Activated naive CD4-positive, alpha-beta T cell treated with anti-CD3 and anti-CD28 coated beads, Interleukin-2, amount 10 ng/mL, durations not matched to agents 7 days and 5 days (primary cell): ENCODE measurements at regions not wholly inside any gene's neighbourhood (a gene's known extent, or its start where the extent isn't known, plus 50 kb on each side); places are given as distances from the start of the nearest gene placed in this dataset.

ENCODE experiments used
- CTCF ChIA-PET: fragments of 350-600 bp; sonication (Branson Sonifier 250); formaldehyde crosslinking; loops from one replicate; lab custom pipeline; 2021; ENCODE audit warnings: antibody characterized with exemption; lab: Charles Lee
- DNase-seq: peaks from one replicate; pipeline ENCODE4 v3.0.0-alpha.2; 2020
- H3K27ac Mint-ChIP-seq: one replicate; pipeline ENCODE4 v1.8.0; 2021; ENCODE audit warnings: mild to moderate bottlenecking, moderate library complexity, mixed read lengths
- H3K27me3 Mint-ChIP-seq: one replicate; pipeline ENCODE4 v1.8.0; 2021; ENCODE audit warnings: mild to moderate bottlenecking, mixed read lengths
- H3K36me3 Mint-ChIP-seq: one replicate; pipeline ENCODE4 v1.8.0; 2021; ENCODE audit warnings: mixed read lengths
- H3K4me1 Mint-ChIP-seq: one replicate; pipeline ENCODE4 v1.8.0; 2021; ENCODE audit warnings: mixed read lengths
- H3K4me3 Mint-ChIP-seq: one replicate; pipeline ENCODE4 v1.8.0; 2021; ENCODE audit warnings: mild to moderate bottlenecking, moderate library complexity, mixed read lengths
- H3K9me3 Mint-ChIP-seq: one replicate; pipeline ENCODE4 v1.8.0; 2021; ENCODE audit warnings: mixed read lengths

GRCh38 chr6:119598883-119599282 is 249.3 kb upstream of the MAN1A1 start:
- DNase-seq: no peak
- H3K27ac Mint-ChIP-seq: no peak overlapping the region
- CTCF ChIA-PET: no interaction called here

DNA sequence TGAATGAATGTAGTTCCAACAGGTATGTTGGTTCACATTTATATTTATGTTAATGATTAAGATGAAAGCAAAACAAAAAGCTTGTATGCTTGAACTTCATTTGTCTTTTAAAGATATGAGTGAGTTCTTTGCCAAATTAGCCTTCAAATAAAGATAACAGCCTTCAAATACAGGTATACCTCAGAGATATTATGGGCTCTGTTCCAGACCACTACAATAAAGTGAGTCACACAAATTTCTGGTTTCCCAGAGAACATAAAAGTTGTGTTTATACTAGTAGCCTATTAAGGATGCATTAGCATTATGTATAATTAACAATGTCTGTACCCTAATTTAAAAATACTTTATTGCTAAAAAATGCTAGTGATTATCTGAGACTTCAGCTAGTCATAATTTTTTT is 245.3 kb upstream of the MAN1A1 start:
- CTCF ChIA-PET: no interaction called here
- H3K36me3 Mint-ChIP-seq: no peaks in the 10 kb centered on the region
- H3K4me1 Mint-ChIP-seq: no peaks in the 10 kb centered on the region
- no peak overlapping the region for H3K27ac Mint-ChIP-seq
- H3K9me3 Mint-ChIP-seq: no peaks in the 10 kb centered on the region
- no peak for DNase-seq
- no peak overlapping the region for H3K4me3 Mint-ChIP-seq
- H3K27me3 Mint-ChIP-seq: no peaks in the 10 kb centered on the region

More at GRCh38 chr6:119598883-119599282, 249.3 kb upstream of the MAN1A1 start:
- H3K36me3 Mint-ChIP-seq: no peaks in the 10 kb centered on the region
- no peaks in the 10 kb centered on the region for H3K27me3 Mint-ChIP-seq
- no peaks in the 10 kb centered on the region for H3K4me1 Mint-ChIP-seq
- H3K9me3 Mint-ChIP-seq: no peaks in the 10 kb centered on the region
- H3K4me3 Mint-ChIP-seq: no peak overlapping the region

- no peak for DNase-seq
Measured at GRCh38 chr6:119591235-119591634, 241.7 kb upstream of the MAN1A1 start.

GRCh38 chr6:119590066-119590465 is 240.5 kb upstream of the MAN1A1 start:
- CTCF ChIA-PET: no interaction called here
- no peak overlapping the region for H3K4me3 Mint-ChIP-seq
- DNase-seq: no peak
- no peaks in the 10 kb centered on the region for H3K36me3 Mint-ChIP-seq
- no peak overlapping the region for H3K27ac Mint-ChIP-seq
- no peaks in the 10 kb centered on the region for H3K9me3 Mint-ChIP-seq
- H3K27me3 Mint-ChIP-seq: peaks cover 4% of the 10 kb centered on the region
- no peaks in the 10 kb centered on the region for H3K4me1 Mint-ChIP-seq

More at GRCh38 chr6:119591235-119591634, 241.7 kb upstream of the MAN1A1 start:
- no peaks in the 10 kb centered on the region for H3K36me3 Mint-ChIP-seq
- no peaks in the 10 kb centered on the region for H3K9me3 Mint-ChIP-seq
- H3K4me1 Mint-ChIP-seq: no peaks in the 10 kb centered on the region
- H3K27me3 Mint-ChIP-seq: peaks cover 4% of the 10 kb centered on the region
- no peak overlapping the region for H3K27ac Mint-ChIP-seq
- no peak overlapping the region for H3K4me3 Mint-ChIP-seq
- CTCF ChIA-PET: no interaction called here

GRCh38 chr6:119587537-119587936 is 238.0 kb upstream of the MAN1A1 start:
- peaks cover 4% of the 10 kb centered on the region for H3K27me3 Mint-ChIP-seq

DNA sequence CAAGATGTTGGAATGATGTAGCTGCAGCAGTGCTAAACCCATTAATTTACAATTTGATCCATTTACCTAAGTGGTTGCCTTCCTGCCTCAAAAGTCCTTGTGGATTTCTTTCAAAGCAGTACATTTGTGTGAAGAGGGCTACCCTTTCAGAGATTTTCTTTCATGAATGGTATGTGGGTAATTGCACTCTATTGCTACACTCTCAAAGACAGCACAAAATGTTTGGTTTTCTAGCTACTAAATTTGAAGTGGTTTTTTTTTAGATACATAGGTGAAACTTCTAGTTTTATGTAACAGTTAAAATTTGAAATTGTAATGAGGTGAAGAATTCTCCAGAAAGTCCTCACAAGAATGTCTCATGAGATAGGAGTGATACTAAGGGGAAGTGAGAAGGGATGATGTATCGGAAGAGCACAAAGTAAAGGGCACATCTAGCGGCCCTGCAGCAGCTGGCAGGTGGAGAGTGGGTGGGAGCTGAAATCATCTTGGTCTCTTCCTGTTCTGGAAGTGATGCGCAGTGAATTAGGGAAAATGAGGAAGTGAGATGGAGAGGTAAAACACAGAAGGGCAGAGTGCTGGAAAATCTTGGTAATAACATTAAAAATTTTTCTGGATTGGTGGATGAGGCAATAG is 236.8 kb upstream of the MAN1A1 start:
- peaks cover 4% of the 10 kb centered on the region for H3K27me3 Mint-ChIP-seq
- no peaks in the 10 kb centered on the region for H3K36me3 Mint-ChIP-seq
- CTCF ChIA-PET: no interaction called here
- no peaks in the 10 kb centered on the region for H3K9me3 Mint-ChIP-seq
- H3K4me3 Mint-ChIP-seq: no peak overlapping the region
- no peaks in the 10 kb centered on the region for H3K4me1 Mint-ChIP-seq
- DNase-seq: no peak
- peak overlapping the region; percentile 8 for H3K27ac Mint-ChIP-seq

More at GRCh38 chr6:119587537-119587936, 238.0 kb upstream of the MAN1A1 start:
- DNase-seq: no peak
- no peaks in the 10 kb centered on the region for H3K9me3 Mint-ChIP-seq
- H3K27ac Mint-ChIP-seq: no peak overlapping the region
- CTCF ChIA-PET: interaction anchor here (0.6 kb wide), 1 partner anchor 144 kb away, joined by 4 read pairs; no protein-coding TSS in a partner anchor
- no peaks in the 10 kb centered on the region for H3K4me1 Mint-ChIP-seq
- H3K4me3 Mint-ChIP-seq: no peak overlapping the region
- H3K36me3 Mint-ChIP-seq: no peaks in the 10 kb centered on the region

GRCh38 chr6:119584088-119584487 is 234.5 kb upstream of the MAN1A1 start:
- Mint-ChIP-seq H3K27me3 (peaks cover 4% of the 10 kb centered on the region), H3K4me1 (no peaks in the 10 kb centered on the region), H3K36me3 (no peaks in the 10 kb centered on the region), H3K27ac (no peak overlapping the region), H3K9me3 (no peaks in the 10 kb centered on the region), H3K4me3 (no peak overlapping the region)
- CTCF ChIA-PET: interaction anchor here (1.0 kb wide), 1 partner anchor 18 kb away, joined by 5 read pairs; no protein-coding TSS in a partner anchor
- DNase-seq: no peak

DNA sequence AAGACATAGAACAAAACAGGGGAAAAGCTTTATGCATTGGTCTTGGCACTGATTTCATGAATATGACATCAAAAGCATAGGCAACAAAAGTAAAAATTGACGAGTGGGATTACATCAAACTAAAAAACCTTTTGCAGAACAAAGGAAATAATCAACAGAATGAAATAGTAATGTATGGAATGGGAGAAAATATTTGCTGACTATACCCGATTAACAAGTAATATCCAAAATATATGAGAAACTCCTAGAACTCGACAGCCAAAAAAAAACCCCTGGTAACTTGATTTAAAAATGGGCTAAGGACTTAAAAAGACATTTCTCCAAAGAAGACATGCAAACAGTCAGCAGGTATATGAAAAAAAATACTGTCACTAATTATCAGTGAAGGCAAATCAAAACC is 231.7 kb upstream of the MAN1A1 start:
- Mint-ChIP-seq H3K27ac (no peak overlapping the region), H3K9me3 (peaks cover 5% of the 10 kb centered on the region), H3K4me3 (no peak overlapping the region), H3K27me3 (no peaks in the 10 kb centered on the region), H3K36me3 (no peaks in the 10 kb centered on the region), H3K4me1 (no peaks in the 10 kb centered on the region)
- DNase-seq: no peak
- CTCF ChIA-PET: no interaction called here

GRCh38 chr6:119575721-119576120 is 226.2 kb upstream of the MAN1A1 start:
- no peaks in the 10 kb centered on the region for H3K36me3 Mint-ChIP-seq
- peaks cover 4% of the 10 kb centered on the region for H3K27me3 Mint-ChIP-seq
- H3K9me3 Mint-ChIP-seq: peaks cover 6% of the 10 kb centered on the region
- no peak overlapping the region for H3K4me3 Mint-ChIP-seq
- H3K27ac Mint-ChIP-seq: no peak overlapping the region
- no peak for DNase-seq
- no peaks in the 10 kb centered on the region for H3K4me1 Mint-ChIP-seq
- CTCF ChIA-PET: no interaction called here

- CTCF ChIA-PET: no interaction called here
- Mint-ChIP-seq H3K4me3 (no peak overlapping the region), H3K27ac (no peak overlapping the region), H3K4me1 (no peaks in the 10 kb centered on the region), H3K36me3 (no peaks in the 10 kb centered on the region), H3K9me3 (no peaks in the 10 kb centered on the region), H3K27me3 (peaks cover 5% of the 10 kb centered on the region)
- no peak for DNase-seq
Measured at GRCh38 chr6:119568580-119568979, 219.0 kb upstream of the MAN1A1 start.

- no peak overlapping the region for H3K27ac Mint-ChIP-seq
- no peaks in the 10 kb centered on the region for H3K9me3 Mint-ChIP-seq
- CTCF ChIA-PET: interaction anchor here (0.6 kb wide), 1 partner anchor 10 kb away, joined by 3 read pairs; no protein-coding TSS in a partner anchor
Measured at GRCh38 chr6:119566546-119567260, 217.1 kb upstream of the MAN1A1 start.

GRCh38 chr6:119565893-119566292 is 216.3 kb upstream of the MAN1A1 start:
- no peaks in the 10 kb centered on the region for H3K4me1 Mint-ChIP-seq
- H3K27ac Mint-ChIP-seq: no peak overlapping the region
- peaks cover 3% of the 10 kb centered on the region for H3K27me3 Mint-ChIP-seq
- H3K9me3 Mint-ChIP-seq: no peaks in the 10 kb centered on the region
- no peaks in the 10 kb centered on the region for H3K36me3 Mint-ChIP-seq
- H3K4me3 Mint-ChIP-seq: no peak overlapping the region
- DNase-seq: no peak
- CTCF ChIA-PET: no interaction called here

More at GRCh38 chr6:119566546-119567260, 217.1 kb upstream of the MAN1A1 start:
- Mint-ChIP-seq H3K4me3 (no peak overlapping the region), H3K4me1 (no peaks in the 10 kb centered on the region), H3K36me3 (no peaks in the 10 kb centered on the region), H3K27me3 (peaks cover 5% of the 10 kb centered on the region)
- DNase-seq: no peak

DNA sequence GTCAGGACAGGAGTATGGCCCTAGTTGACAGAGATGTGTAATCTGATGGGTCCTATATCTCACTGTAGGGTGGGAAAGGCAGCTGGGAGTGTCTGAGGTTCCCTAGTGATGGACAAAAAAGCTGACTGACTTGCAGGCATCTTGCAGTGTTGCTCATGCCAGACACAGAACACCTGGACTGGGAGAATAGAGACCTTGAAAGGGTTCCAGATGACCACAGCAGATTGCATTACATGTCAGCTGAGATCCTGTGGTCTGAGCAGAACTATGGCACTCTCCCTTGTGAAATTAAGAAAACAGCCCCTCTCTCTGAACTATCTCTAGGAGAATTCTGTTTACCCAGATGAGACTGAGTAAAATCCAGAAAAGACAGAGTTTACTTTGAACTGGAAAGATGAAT is 212.6 kb upstream of the MAN1A1 start:
- H3K4me3 Mint-ChIP-seq: no peak overlapping the region
- H3K36me3 Mint-ChIP-seq: no peaks in the 10 kb centered on the region
- no peak for DNase-seq
- H3K4me1 Mint-ChIP-seq: no peaks in the 10 kb centered on the region
- H3K27ac Mint-ChIP-seq: no peak overlapping the region
- CTCF ChIA-PET: no interaction called here
- no peaks in the 10 kb centered on the region for H3K9me3 Mint-ChIP-seq
- no peaks in the 10 kb centered on the region for H3K27me3 Mint-ChIP-seq

DNA sequence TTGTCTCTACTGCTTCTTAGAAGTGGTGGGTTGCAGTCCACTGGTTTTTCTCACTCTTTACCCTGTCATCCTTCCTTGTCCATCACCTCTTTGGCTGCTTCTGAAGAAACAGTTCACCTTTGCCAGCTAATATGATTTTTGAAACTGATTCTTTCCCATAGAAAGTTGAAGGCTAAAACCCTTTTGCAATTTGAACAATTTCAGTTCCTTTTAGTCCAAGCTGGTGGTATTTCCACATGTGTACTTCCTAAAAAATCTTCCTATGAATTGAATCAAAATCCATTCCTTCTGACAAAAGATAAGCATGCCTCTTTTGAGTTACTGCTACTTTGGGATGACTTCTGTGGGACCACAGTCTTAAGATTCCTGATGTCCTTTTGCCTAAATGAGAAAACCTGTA is 210.0 kb upstream of the MAN1A1 start:
- no peaks in the 10 kb centered on the region for H3K9me3 Mint-ChIP-seq
- H3K4me3 Mint-ChIP-seq: no peak overlapping the region
- DNase-seq: no peak
- CTCF ChIA-PET: no interaction called here
- no peaks in the 10 kb centered on the region for H3K27me3 Mint-ChIP-seq
- no peak overlapping the region for H3K27ac Mint-ChIP-seq
- H3K4me1 Mint-ChIP-seq: no peaks in the 10 kb centered on the region
- no peaks in the 10 kb centered on the region for H3K36me3 Mint-ChIP-seq

DNA sequence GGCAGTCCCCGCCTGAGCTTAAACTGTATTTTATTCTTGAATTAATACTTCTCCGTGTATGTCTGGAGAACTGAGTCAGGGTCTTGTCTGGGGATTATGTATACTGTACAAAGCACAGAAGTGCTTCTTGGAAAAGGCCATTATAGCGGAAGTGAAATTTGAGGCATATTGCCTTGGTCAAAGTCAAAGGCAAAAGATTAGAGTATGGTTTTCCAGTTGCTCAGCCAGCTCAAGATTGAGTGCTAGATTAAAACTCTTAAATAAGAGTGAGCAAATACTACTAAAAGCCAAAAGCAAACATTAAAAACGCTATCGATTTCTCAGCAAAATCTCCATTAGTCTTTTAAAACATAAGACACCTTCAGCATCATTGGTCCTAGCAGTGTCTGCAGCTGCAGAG is 207.7 kb upstream of the MAN1A1 start:
- Mint-ChIP-seq H3K9me3 (no peaks in the 10 kb centered on the region), H3K4me1 (no peaks in the 10 kb centered on the region), H3K27me3 (no peaks in the 10 kb centered on the region), H3K4me3 (no peak overlapping the region), H3K36me3 (no peaks in the 10 kb centered on the region), H3K27ac (no peak overlapping the region)
- DNase-seq: no peak
- CTCF ChIA-PET: no interaction called here
